ENCODE measurements at regions not wholly inside any gene's neighbourhood (a gene's known extent, or its start where the extent isn't known, plus 50 kb on each side); places are given as distances from the start of the nearest gene placed in this dataset.

DNA sequence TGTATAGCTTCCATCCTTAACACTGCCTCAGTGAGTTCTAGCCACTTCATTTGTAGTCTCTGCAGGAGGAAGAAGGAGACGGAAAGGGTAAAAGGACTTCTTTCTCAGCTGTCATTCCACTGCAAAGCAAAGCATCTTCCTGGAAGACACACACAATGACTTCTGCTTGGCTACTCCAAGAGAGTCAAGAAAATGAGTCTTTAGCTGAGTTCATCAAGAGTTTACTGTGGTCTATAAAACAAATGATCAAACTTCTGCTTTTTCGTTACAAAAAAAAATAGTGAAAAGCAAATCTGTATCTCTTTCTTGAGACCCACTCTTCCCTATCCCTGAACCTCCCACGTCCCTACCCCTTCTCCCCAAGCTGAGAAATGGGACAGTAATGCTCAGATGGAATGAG is 205.0 kb upstream of the AHR start:
- H3K27ac ChIP-seq = no peak overlapping the region
- no peak for FAIRE-seq
- no peaks in the 10 kb centered on the region for H3K9me3 ChIP-seq
- TF ChIP-seq KDM5A (IDR thresholded peaks at IDR 0.05) (no peak), FOSB (CRISPR knock-in tag; IDR thresholded peaks at IDR 0.05) (no peak), JUN (IDR thresholded peaks at IDR 0.05) (no peak), RARB (CRISPR knock-in tag; IDR thresholded peaks at IDR 0.05) (no peak), EHMT2 (IDR thresholded peaks at IDR 0.05; ENCODE audit: low read depth) (no peak), ZSCAN20 (CRISPR knock-in tag; IDR thresholded peaks at IDR 0.05) (no peak), FOXS1 (CRISPR knock-in tag; IDR thresholded peaks at IDR 0.05) (no peak), TFCP2L1 (CRISPR knock-in tag; IDR thresholded peaks at IDR 0.05) (no peak), RAD21 (conservative IDR thresholded peaks at IDR 0.05 in 1 of 2, IDR thresholded peaks at IDR 0.05 in 1 of 2) (no peak), RCOR1 (IDR thresholded peaks at IDR 0.05; ENCODE audit: low read depth, low read length) (no peak), NR3C1 (IDR thresholded peaks at IDR 0.05) (no peak), CHD2 (IDR thresholded peaks at IDR 0.05; ENCODE audit: low read length, partially characterized antibody) (no peak), RNF2 (IDR thresholded peaks at IDR 0.05; ENCODE audit: borderline replicate concordance, low read depth) (no peak)
- TF ChIP-seq, protein P1, sequence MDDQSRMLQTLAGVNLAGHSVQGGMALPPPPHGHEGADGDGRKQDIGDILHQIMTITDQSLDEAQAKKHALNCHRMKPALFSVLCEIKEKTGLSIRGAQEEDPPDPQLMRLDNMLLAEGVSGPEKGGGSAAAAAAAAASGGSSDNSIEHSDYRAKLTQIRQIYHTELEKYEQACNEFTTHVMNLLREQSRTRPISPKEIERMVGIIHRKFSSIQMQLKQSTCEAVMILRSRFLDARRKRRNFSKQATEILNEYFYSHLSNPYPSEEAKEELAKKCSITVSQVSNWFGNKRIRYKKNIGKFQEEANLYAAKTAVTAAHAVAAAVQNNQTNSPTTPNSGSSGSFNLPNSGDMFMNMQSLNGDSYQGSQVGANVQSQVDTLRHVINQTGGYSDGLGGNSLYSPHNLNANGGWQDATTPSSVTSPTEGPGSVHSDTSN (IDR thresholded peaks at IDR 0.05) = no peak
- TF ChIP-seq, protein P2, sequence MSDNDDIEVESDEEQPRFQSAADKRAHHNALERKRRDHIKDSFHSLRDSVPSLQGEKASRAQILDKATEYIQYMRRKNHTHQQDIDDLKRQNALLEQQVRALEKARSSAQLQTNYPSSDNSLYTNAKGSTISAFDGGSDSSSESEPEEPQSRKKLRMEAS (IDR thresholded peaks at IDR 0.05) = no peak
- TF ChIP-seq, protein P3, sequence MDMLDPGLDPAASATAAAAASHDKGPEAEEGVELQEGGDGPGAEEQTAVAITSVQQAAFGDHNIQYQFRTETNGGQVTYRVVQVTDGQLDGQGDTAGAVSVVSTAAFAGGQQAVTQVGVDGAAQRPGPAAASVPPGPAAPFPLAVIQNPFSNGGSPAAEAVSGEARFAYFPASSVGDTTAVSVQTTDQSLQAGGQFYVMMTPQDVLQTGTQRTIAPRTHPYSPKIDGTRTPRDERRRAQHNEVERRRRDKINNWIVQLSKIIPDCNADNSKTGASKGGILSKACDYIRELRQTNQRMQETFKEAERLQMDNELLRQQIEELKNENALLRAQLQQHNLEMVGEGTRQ (IDR thresholded peaks at IDR 0.05) = no peak
- DNase-seq (ENCODE audit: low read depth in 1 of 2, low spot score in 1 of 2) = no peak
- WGBS (ENCODE audit: missing lambda C conversion rate) = 67% methylated on average over 3 of the region's 3 CpGs
- peaks cover 24% of the 10 kb centered on the region for H3K4me1 ChIP-seq
- ATAC-seq = no peak
- CTCF ChIA-PET = interaction anchor here (0.9 to 1.2 kb wide), 2 partner anchors 21 to 202 kb away, joined by 3 read pairs; no protein-coding TSS in a partner anchor
- H3K4me2 ChIP-seq = no peak overlapping the region
- no peak overlapping the region for H3K4me3 ChIP-seq
- POLR2A ChIA-PET = no interaction called here

DNA sequence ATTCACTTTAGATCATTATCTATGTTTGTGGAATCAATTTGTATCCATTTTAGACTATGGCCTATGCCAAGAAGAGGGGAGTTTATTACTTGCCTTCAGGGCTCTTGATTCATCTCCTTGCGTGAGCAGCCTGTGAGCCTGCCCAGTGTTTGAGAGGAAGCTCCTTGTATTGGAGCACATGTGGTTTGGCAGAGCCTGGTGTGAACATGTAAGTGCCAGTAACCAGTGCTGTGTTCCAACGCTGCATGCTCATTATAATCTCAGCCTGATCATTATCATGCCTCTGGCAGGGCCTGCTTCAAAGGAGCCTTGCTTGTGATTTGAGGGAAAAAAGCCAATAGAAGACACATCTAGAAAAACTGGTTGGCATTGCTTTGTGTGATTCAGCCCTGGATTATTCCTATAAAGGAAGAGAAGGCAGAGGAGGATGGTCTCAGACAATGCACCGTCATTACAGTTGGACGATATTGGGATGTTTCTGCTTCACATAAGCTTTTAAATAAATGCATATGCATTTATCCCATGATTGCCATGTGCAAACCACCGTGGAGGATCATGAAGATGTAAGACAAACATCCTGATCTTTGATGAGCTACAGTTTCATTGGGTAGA is 203.4 kb upstream of the AHR start:
- H3K9me3 ChIP-seq = no peaks in the 10 kb centered on the region
- TF ChIP-seq, protein P3 (IDR thresholded peaks at IDR 0.05) = no peak
- TF ChIP-seq EP300 (IDR thresholded peaks at IDR 0.05) = 0 out of 5 replicates have a peak, but pooled peaks of 1 of the 2 experiments have one; percentile 5
- no peak for FAIRE-seq
- H3K4me1 ChIP-seq = peaks cover 36% of the 10 kb centered on the region
- peak overlapping the region in 1 of 2 experiments; percentile 19; a peak in 2 of 6 replicates for H3K27ac ChIP-seq
- 69% methylated on average over 5 of the region's 5 CpGs for WGBS (ENCODE audit: missing lambda C conversion rate)
- no peak overlapping the region for H3K4me2 ChIP-seq
- ChIA-PET POLR2A (no interaction called here), CTCF (interaction anchor here (1.1 kb wide), 1 partner anchor 112 kb away, joined by 3 read pairs; no protein-coding TSS in a partner anchor)
- peak in 1 of 2 experiments; percentile 33 for DNase-seq (ENCODE audit: low read depth in 1 of 2, low spot score in 1 of 2)
- ATAC-seq = no peak
- H3K4me3 ChIP-seq = no peak overlapping the region

DNA sequence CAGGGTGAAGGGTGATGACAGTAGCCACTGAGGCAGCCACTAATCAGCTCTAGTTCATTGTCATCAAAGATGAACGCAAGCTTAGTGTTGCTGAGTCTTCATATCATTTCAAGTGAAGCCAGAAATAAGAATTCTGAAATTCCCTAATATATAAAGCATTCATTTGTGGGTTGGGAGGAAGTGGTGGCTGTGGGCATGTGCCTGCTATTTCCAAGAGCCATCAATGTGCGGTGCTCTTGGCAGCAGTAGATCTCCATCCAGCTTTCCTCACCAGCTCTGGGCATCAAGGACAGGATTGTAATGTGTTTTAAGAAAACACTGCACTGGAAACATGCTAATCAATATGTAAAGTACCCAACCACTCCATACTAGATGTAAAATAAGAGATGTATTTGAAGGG is 202.5 kb upstream of the AHR start:
- TF ChIP-seq KDM1A (IDR thresholded peaks at IDR 0.05; ENCODE audit: low read depth) = no peak
- no peak for TF ChIP-seq HEYL (CRISPR knock-in tag; IDR thresholded peaks at IDR 0.05)
- TF ChIP-seq EHMT2 (IDR thresholded peaks at IDR 0.05; ENCODE audit: low read depth) = no peak
- no peak for TF ChIP-seq FOSB (CRISPR knock-in tag; IDR thresholded peaks at IDR 0.05)
- TF ChIP-seq SREBF2 (IDR thresholded peaks at IDR 0.05) = no peak
- TF ChIP-seq CHD2 (IDR thresholded peaks at IDR 0.05; ENCODE audit: low read length, partially characterized antibody) = no peak
- TF ChIP-seq, protein P2 (IDR thresholded peaks at IDR 0.05) = no peak
- no peak for TF ChIP-seq RNF2 (IDR thresholded peaks at IDR 0.05; ENCODE audit: borderline replicate concordance, low read depth)
- no peak for TF ChIP-seq JUNB (IDR thresholded peaks at IDR 0.05)
- no peak for TF ChIP-seq MYC (IDR thresholded peaks at IDR 0.05; ENCODE audit: borderline replicate concordance, low read length)
- no peak for TF ChIP-seq ESRRA (IDR thresholded peaks at IDR 0.05; ENCODE audit: borderline replicate concordance, low read length)
- TF ChIP-seq KDM5A (IDR thresholded peaks at IDR 0.05) = no peak
- no peak for TF ChIP-seq EHF (CRISPR knock-in tag; IDR thresholded peaks at IDR 0.05)
- WGBS (ENCODE audit: missing lambda C conversion rate) = 86% methylated on average over 2 of the region's 2 CpGs
- Histone ChIP-seq H3K27ac (peak overlapping the region in 1 of 2 experiments; percentile 32; a peak in 1 of 6 replicates), H3K4me3 (no peak overlapping the region), H3K4me2 (no peak overlapping the region), H3K4me1 (peaks cover 34% of the 10 kb centered on the region), H3K9me3 (no peaks in the 10 kb centered on the region)
- ChIA-PET CTCF (interaction anchor here (1.1 kb wide), 1 partner anchor 113 kb away, joined by 3 read pairs; no protein-coding TSS in a partner anchor), POLR2A (no interaction called here)
- DNase-seq (ENCODE audit: low read depth in 1 of 2, low spot score in 1 of 2) = no peak
- no peak for FAIRE-seq
- ATAC-seq = no peak
